IMR-90 (cell line): ENCODE measurements at regions not wholly inside any gene's neighbourhood (a gene's known extent, or its start where the extent isn't known, plus 50 kb on each side); places are given as distances from the start of the nearest gene placed in this dataset.

ENCODE experiments used
- ATAC-seq: fragments of 200-7000 bp; cut with Tn5 transposase; 2 replicates; pipeline ENCODE4 v1.9.1; 2020; ENCODE audit warnings: low read depth, mild to moderate bottlenecking, moderate library complexity
- BruUV-seq: library from RNA; stranded (reverse); fragments of 400-500 nt; replicated peaks from 2 replicates; lab custom pipeline; 2021; lab: Mats Ljungman, UMichigan
- CTCF ChIA-PET: fragments of 300-600 bp; formaldehyde crosslinking; extraction: SDS; loops from one replicate; lab custom pipeline; 2021; ENCODE audit warnings: antibody characterized with exemption; lab: Yijun Ruan, JAX
- POLR2A ChIA-PET: fragments of 300-600 bp; sonication (Branson Sonifier 250); formaldehyde crosslinking; loops from one replicate; lab custom pipeline; 2022; ENCODE audit warnings: antibody characterized with exemption; ENCODE audit not compliant: unreplicated experiment; lab: Charles Lee
- DNase-seq: peaks from one replicate; pipeline ENCODE4 v3.0.0; 2013
- H2AFZ ChIP-seq: replicated peaks from 2 replicates; pipeline ENCODE3; 2013; ENCODE audit warnings: low read length, mild to moderate bottlenecking; ENCODE audit not compliant: poor library complexity
- H2AK5ac ChIP-seq: 2 replicates; pipeline ENCODE4 v1.6.1; 2013; ENCODE audit warnings: low read depth, low read length, inconsistent platforms
- H2AK9ac ChIP-seq: replicated peaks from 2 replicates; pipeline ENCODE3; 2013; ENCODE audit warnings: mild to moderate bottlenecking, low read depth, low read length, moderate library complexity; ENCODE audit not compliant: poor library complexity
- H2BK120ac ChIP-seq: 2 replicates; pipeline ENCODE4 v1.6.1; 2013; ENCODE audit warnings: low read depth, low read length, inconsistent platforms
- H2BK15ac ChIP-seq: 3 replicates; pipeline ENCODE4 v1.6.1; 2013; ENCODE audit warnings: low read depth, low read length, inconsistent platforms
- H2BK20ac ChIP-seq: 2 replicates; pipeline ENCODE4 v1.6.1; 2013; ENCODE audit warnings: low read depth, mild to moderate bottlenecking, inconsistent platforms, low read length, moderate library complexity
- H2BK5ac ChIP-seq: 2 replicates; pipeline ENCODE4 v1.6.1; 2013; ENCODE audit warnings: mild to moderate bottlenecking, low read depth, low read length, inconsistent platforms; ENCODE audit not compliant: poor library complexity, severe bottlenecking
- H3K14ac ChIP-seq: replicated peaks from 2 replicates; pipeline ENCODE4 v1.6.1; 2013; ENCODE audit warnings: low read depth, low read length, inconsistent platforms
- H3K18ac ChIP-seq: 2 replicates; pipeline ENCODE4 v1.6.1; 2013; ENCODE audit warnings: low read depth, low read length, control low read depth
- H3K23ac ChIP-seq: 2 replicates; pipeline ENCODE4 v1.6.1; 2013; ENCODE audit warnings: low read depth, low read length, inconsistent platforms
- H3K27ac ChIP-seq: 2 replicates; pipeline ENCODE4 v1.5.1; 2013; ENCODE audit warnings: mild to moderate bottlenecking, control low read depth, low read length; ENCODE audit not compliant: insufficient read depth
- H3K27me3 ChIP-seq: 2 replicates; pipeline ENCODE4 v1.6.1; 2013; ENCODE audit warnings: low read length; ENCODE audit not compliant: control insufficient read depth, insufficient read depth
- H3K36me3 ChIP-seq: 2 replicates; pipeline ENCODE4 v1.6.1; 2013; ENCODE audit warnings: low read length, mixed read lengths; ENCODE audit not compliant: control insufficient read depth, insufficient read depth
- H3K4ac ChIP-seq: 2 replicates; pipeline ENCODE4 v1.6.1; 2013; ENCODE audit warnings: low read depth, low read length, inconsistent platforms
- H3K4me1 ChIP-seq: 2 replicates; pipeline ENCODE4 v1.6.1; 2013; ENCODE audit warnings: low read length, mixed read lengths; ENCODE audit not compliant: control insufficient read depth, insufficient read depth
- H3K4me2 ChIP-seq: 2 replicates; pipeline ENCODE4 v1.6.1; 2013; ENCODE audit warnings: low read depth, mild to moderate bottlenecking, control low read depth, low read length, moderate library complexity
- H3K4me3 ChIP-seq: 2 replicates; pipeline ENCODE4 v1.5.1; 2013; ENCODE audit warnings: low read depth, mild to moderate bottlenecking, control low read depth, low read length, moderate library complexity; ENCODE audit not compliant: insufficient read depth
- H3K56ac ChIP-seq: 2 replicates; pipeline ENCODE4 v1.6.1; 2013; ENCODE audit warnings: low read length, inconsistent platforms; ENCODE audit not compliant: insufficient read depth; ENCODE audit errors: extremely low read depth
- H3K79me1 ChIP-seq, 2 experiments: 2 replicates each; pipeline ENCODE4 v1.6.1; 2013; ENCODE audit warnings: low read length in 2 of 2, inconsistent platforms in 1 of 2, low read depth in 1 of 2
- H3K9ac ChIP-seq: 2 replicates; pipeline ENCODE4 v1.6.1; 2013; ENCODE audit warnings: low read depth, low read length, control low read depth
- H3K9me1 ChIP-seq: 2 replicates; pipeline ENCODE4 v1.6.1; 2013; ENCODE audit warnings: low read length, inconsistent platforms; ENCODE audit not compliant: insufficient read depth
- H3K9me3 ChIP-seq: 2 replicates; pipeline ENCODE4 v1.6.1; 2013; ENCODE audit warnings: low read length; ENCODE audit not compliant: control insufficient read depth, insufficient read depth
- H4K20me1 ChIP-seq: 2 replicates; pipeline ENCODE4 v1.6.1; 2013; ENCODE audit warnings: low read length, inconsistent platforms; ENCODE audit not compliant: insufficient read depth
- H4K5ac ChIP-seq: 2 replicates; pipeline ENCODE4 v1.6.1; 2013; ENCODE audit warnings: mild to moderate bottlenecking, low read depth, low read length, control low read depth
- H4K8ac ChIP-seq, 2 experiments: 2 replicates each; pipeline ENCODE4 v1.6.1; 2013; ENCODE audit warnings: low read depth in 2 of 2, low read length in 2 of 2, control low read depth in 1 of 2, inconsistent platforms in 1 of 2
- H4K91ac ChIP-seq: 2 replicates; pipeline ENCODE4 v1.6.1; 2013; ENCODE audit warnings: low read depth, low read length, inconsistent platforms; ENCODE audit not compliant: insufficient read depth
- CHD1 ChIP-seq: IDR thresholded peaks from 2 replicates; pipeline ENCODE4 v1.6.1; 2012; ENCODE audit warnings: low read depth, low read length, improper control_type of control experiment
- FOS ChIP-seq: fragments of 150-350 bp; IDR thresholded peaks from 2 replicates; pipeline ENCODE4 v1.6.1; 2016; ENCODE audit warnings: low read depth, low read length
- MAZ ChIP-seq: IDR thresholded peaks from 2 replicates; pipeline ENCODE4 v1.6.1; 2012; ENCODE audit warnings: low read depth, mild to moderate bottlenecking, low read length, improper control_type of control experiment, moderate library complexity, borderline replicate concordance
- MXI1 ChIP-seq: IDR thresholded peaks from 2 replicates; pipeline ENCODE4 v1.6.1; 2012; ENCODE audit warnings: low read depth, mild to moderate bottlenecking, low read length, moderate library complexity, borderline replicate concordance
- POLR2A ChIP-seq: IDR thresholded peaks from 2 replicates; pipeline ENCODE4 v1.6.1; 2012; ENCODE audit warnings: mild to moderate bottlenecking, low read depth, low read length
- SMC3 ChIP-seq: fragments of 150-350 bp; IDR thresholded peaks from 2 replicates; pipeline ENCODE4 v1.6.1; 2016; ENCODE audit warnings: low read depth, mild to moderate bottlenecking, antibody characterized with exemption, low read length, moderate library complexity
- WGBS, 2 experiments: methylation state at CpG; one replicate each; pipeline versions ENCODE4 v1.1.5 to v1.1.7; 2013; ENCODE audit warnings: missing lambda C conversion rate in 2 of 2; ENCODE audit not compliant: insufficient read length in 1 of 2; ENCODE audit errors: extremely low coverage in 2 of 2; 5-methylcytosine and 5-hydroxymethylcytosine counted together
- dilution Hi-C: fragments of 300-500 bp; cut with HindIII; formaldehyde crosslinking; loops from one replicate; pipeline ENCODE4 v1.14.3; 2018; ENCODE audit warnings: low sequenced_read_pairs; ENCODE audit not compliant: unreplicated experiment
- in situ Hi-C: fragments of 300-500 bp; cut with MboI; formaldehyde crosslinking; loops from 3 replicates; pipeline ENCODE4 v1.14.3; 2019; ENCODE audit warnings: low sequenced_read_pairs, inconsistent platforms, mixed read lengths
- intact Hi-C: fragments of 100-400 bp; cut with micrococcal nuclease; formaldehyde crosslinking; loops from 2 replicates; pipeline ENCODE4 v1.10.0; 2022
- TF ChIP-seq, protein P1 (sequence below): conservative IDR thresholded peaks from 2 replicates; pipeline ENCODE4 v1.5.1; 2012; ENCODE audit warnings: mild to moderate bottlenecking, low read depth, low read length, improper control_type of control experiment

DNA sequence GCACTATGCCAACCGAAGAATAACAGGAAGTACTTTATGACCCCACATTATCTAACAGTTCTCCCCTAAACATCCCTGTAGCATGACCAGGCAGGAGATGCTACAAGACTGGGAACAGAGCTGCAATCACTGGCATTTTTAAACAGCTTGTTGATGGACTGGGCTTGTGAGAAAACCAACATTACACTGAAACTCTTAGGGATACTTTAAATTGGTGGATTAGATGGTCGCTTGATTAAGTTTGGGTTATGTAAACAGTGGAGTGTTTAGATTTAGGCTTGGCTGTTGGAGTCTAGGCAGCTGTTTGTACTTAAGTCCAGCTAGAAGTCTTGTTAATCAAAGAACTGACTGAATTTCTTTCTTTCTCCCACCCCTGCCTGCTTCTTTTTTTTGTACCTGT, 234.1 kb upstream of the BMP2 start:
- ChIA-PET CTCF (interaction anchor here (0.6 to 1.0 kb wide), 2 partner anchors 268 to 1308 kb away, joined by 4 to 5 read pairs; no protein-coding TSS in a partner anchor), POLR2A (no interaction called here)
- Histone ChIP-seq H2AK9ac (no peak overlapping the region), H2BK120ac (peak overlapping the region; percentile 92), H3K4ac (peak overlapping the region; percentile 82), H3K27ac (peak overlapping the region; percentile 90; the same call in 1 of the 2 replicates), H3K79me1 (no peaks in the 10 kb centered on the region), H4K91ac (peak overlapping the region; percentile 94), H2AK5ac (peak overlapping the region; percentile 50; the same call in 1 of the 2 replicates), H3K36me3 (no peaks in the 10 kb centered on the region), H3K9me1 (no peaks in the 10 kb centered on the region), H3K4me1 (peaks cover 7% of the 10 kb centered on the region), H3K9ac (peak overlapping the region; percentile 58; the same call in 1 of the 2 replicates), H3K4me3 (peak overlapping the region; percentile 51), H3K18ac (peak overlapping the region; percentile 97), H3K14ac (peak overlapping the region; percentile 64), H4K5ac (peak overlapping the region; percentile 83), H3K9me3 (no peaks in the 10 kb centered on the region), H3K23ac (peak overlapping the region; percentile 70), H2AFZ (no peak overlapping the region), H3K27me3 (no peaks in the 10 kb centered on the region), H4K20me1 (no peaks in the 10 kb centered on the region), H2BK20ac (peak overlapping the region; percentile 83), H3K56ac (peak overlapping the region; percentile 62), H2BK15ac (peak overlapping the region; percentile 59; the same call in 1 of the 3 replicates), H4K8ac (peak overlapping the region; percentile 1 to 65; a peak in 3 of 4 replicates), H3K4me2 (peak overlapping the region; percentile 93), H2BK5ac (peak overlapping the region; percentile 93)
- WGBS, 2 experiments = no CpG with 5 or more reads among the region's 2 CpGs
- dilution Hi-C loops = no loop called here
- BruUV-seq = no TSS peak
- intact Hi-C loops = loop anchor here (2.0 to 5.0 kb wide), 2 partner anchors 44 to 67 kb away; no protein-coding TSS in a partner anchor
- no peak for TF ChIP-seq FOS
- no peak for TF ChIP-seq SMC3
- TF ChIP-seq MXI1 = no peak
- no peak for TF ChIP-seq MAZ
- no peak for TF ChIP-seq POLR2A
- TF ChIP-seq, protein P1, sequence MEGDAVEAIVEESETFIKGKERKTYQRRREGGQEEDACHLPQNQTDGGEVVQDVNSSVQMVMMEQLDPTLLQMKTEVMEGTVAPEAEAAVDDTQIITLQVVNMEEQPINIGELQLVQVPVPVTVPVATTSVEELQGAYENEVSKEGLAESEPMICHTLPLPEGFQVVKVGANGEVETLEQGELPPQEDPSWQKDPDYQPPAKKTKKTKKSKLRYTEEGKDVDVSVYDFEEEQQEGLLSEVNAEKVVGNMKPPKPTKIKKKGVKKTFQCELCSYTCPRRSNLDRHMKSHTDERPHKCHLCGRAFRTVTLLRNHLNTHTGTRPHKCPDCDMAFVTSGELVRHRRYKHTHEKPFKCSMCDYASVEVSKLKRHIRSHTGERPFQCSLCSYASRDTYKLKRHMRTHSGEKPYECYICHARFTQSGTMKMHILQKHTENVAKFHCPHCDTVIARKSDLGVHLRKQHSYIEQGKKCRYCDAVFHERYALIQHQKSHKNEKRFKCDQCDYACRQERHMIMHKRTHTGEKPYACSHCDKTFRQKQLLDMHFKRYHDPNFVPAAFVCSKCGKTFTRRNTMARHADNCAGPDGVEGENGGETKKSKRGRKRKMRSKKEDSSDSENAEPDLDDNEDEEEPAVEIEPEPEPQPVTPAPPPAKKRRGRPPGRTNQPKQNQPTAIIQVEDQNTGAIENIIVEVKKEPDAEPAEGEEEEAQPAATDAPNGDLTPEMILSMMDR = no peak
- TF ChIP-seq CHD1 = no peak
- DNase-seq (peak; percentile 78), ATAC-seq (peak; percentile 67)
- in situ Hi-C loops = no loop called here
